GM12891 (cell line): ENCODE measurements at regions not wholly inside any gene's neighbourhood (a gene's known extent, or its start where the extent isn't known, plus 50 kb on each side); places are given as distances from the start of the nearest gene placed in this dataset.

Source experiments
- POLR2A ChIP-seq: IDR thresholded peaks from 2 replicates; pipeline ENCODE4 v1.6.1; 2011; ENCODE audit warnings: low read depth, low read length, control low read depth
- POLR2AphosphoS5 ChIP-seq: IDR thresholded peaks from 2 replicates; pipeline ENCODE4 v1.6.1; 2011; ENCODE audit warnings: low read depth, low read length, control low read depth

DNA sequence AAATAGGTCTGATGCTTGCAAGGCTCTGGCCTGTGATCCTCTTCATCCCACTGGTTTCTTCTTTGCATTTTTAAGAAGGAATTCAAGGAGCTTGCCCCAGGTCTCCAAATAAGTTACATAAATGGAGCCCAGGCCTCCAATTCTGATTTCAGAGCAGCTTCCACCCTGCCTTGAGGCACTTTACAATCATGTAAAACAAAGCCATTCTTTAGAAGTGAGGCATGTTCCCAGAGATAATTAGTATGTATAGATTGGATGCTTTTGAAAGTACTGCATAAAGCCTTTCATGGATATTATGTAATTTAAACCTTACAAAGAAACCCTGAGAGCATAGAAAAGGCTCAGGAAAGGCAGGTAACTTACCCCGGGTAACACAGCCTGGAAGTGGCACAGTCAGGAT lies 466.5 kb downstream of the MIAT start:
- TF ChIP-seq POLR2A (no peak), POLR2AphosphoS5 (no peak)
